ENCODE measurements at regions not wholly inside any gene's neighbourhood (a gene's known extent, or its start where the extent isn't known, plus 50 kb on each side); places are given as distances from the start of the nearest gene placed in this dataset.

DNA sequence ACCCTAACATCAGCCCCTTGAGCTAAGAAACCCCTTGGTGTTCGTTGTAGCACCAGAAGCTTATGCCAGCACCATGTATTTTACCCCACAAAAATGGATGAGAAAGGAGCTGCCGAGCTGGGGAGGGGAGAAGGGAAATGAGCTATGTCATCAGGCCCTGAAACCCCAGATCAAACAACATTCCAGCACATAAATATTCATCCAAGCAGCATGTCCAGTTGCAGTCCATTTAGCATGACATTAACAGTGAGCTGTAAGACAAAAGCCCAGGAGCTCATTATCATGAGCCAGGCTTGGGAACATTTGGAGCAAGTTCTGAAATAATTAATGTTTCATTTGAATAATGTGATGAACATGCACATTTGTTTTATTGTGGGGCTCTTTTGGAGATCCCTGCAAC, 630.1 kb upstream of the TMEM132C start:
- no peak for DNase-seq
- TF ChIP-seq, protein P1, sequence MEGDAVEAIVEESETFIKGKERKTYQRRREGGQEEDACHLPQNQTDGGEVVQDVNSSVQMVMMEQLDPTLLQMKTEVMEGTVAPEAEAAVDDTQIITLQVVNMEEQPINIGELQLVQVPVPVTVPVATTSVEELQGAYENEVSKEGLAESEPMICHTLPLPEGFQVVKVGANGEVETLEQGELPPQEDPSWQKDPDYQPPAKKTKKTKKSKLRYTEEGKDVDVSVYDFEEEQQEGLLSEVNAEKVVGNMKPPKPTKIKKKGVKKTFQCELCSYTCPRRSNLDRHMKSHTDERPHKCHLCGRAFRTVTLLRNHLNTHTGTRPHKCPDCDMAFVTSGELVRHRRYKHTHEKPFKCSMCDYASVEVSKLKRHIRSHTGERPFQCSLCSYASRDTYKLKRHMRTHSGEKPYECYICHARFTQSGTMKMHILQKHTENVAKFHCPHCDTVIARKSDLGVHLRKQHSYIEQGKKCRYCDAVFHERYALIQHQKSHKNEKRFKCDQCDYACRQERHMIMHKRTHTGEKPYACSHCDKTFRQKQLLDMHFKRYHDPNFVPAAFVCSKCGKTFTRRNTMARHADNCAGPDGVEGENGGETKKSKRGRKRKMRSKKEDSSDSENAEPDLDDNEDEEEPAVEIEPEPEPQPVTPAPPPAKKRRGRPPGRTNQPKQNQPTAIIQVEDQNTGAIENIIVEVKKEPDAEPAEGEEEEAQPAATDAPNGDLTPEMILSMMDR (IDR thresholded peaks at IDR 0.05; ENCODE audit: control extremely low read depth, extremely low read depth): no peak

DNA sequence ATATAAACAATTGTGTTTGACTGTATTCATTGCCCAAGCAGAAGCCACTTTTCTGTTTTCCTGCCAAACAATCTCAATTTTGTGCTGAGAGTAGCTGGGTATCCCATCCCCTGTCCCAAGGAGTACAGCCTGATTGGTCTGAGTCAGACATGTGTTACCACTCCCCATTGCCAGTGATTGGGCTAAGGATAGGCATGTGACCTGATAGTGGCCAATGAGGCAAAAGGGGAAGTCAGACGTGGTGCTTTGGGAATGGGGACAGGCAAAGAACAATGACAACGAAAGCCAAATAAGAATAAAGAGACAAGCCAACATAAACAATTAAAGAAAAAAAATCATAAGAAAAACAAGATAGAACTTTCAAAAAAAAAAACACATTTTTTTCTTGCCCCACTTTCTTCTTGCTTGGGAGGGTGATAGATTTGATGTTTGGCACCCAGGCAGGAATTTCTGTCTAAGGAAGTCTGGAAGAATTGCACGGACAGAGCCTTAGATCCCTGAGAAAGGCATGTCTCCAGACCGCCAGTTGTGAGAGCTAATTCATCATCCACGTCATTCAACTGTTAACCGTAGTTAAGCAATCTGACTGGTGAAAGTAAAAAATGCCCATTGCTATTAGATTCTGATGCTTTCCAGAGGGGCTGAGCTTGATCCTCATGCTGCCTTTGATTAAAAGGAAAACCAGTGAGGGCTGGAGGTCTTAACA, 626.6 kb upstream of the TMEM132C start:
- ATAC-seq (ENCODE audit: insufficient read depth, low FRiP score): no peak
- Histone ChIP-seq H3K4me3 (no peak overlapping the region), H3K27me3 (ENCODE audit: control insufficient read depth in 3 of 3, insufficient read depth in 3 of 3, low read length in 2 of 3) (no peaks in the 10 kb centered on the region), H3K27ac (ENCODE audit: low read depth in 1 of 2, low read length in 1 of 2) (no peak overlapping the region), H3K9ac (ENCODE audit: insufficient read depth in 1 of 2, low read length in 2 of 2) (no peak overlapping the region), H3K36me3 (ENCODE audit: control insufficient read depth in 4 of 4, insufficient read depth in 4 of 4, low read length in 4 of 4) (no peaks in the 10 kb centered on the region), H3K4me1 (ENCODE audit: control insufficient read depth in 5 of 5, insufficient read depth in 5 of 5, low read length in 5 of 5) (no peaks in the 10 kb centered on the region), H3K9me3 (ENCODE audit: control insufficient read depth in 4 of 4, insufficient read depth in 3 of 4, low read length in 3 of 4) (peaks cover 0 to 5% (median 0%) of the 10 kb centered on the region in 4 donors)
- peak in 1 of 3 donors; percentile 6 for DNase-seq
- TF ChIP-seq, protein P1 (IDR thresholded peaks at IDR 0.05; ENCODE audit: control extremely low read depth, extremely low read depth): no peak
- 57 to 63% methylated on average over 6 of the region's 6 CpGs for WGBS, 2 donors

More for the DNA sequence above, 630.1 kb upstream of the TMEM132C start:
- no peaks in the 10 kb centered on the region for H3K27me3 ChIP-seq (ENCODE audit: control insufficient read depth in 3 of 3, insufficient read depth in 3 of 3, low read length in 2 of 3)
- ATAC-seq (ENCODE audit: insufficient read depth, low FRiP score): no peak
- H3K4me1 ChIP-seq (ENCODE audit: control insufficient read depth in 5 of 5, insufficient read depth in 5 of 5, low read length in 5 of 5): no peaks in the 10 kb centered on the region
- peaks cover 0 to 9% (median 0%) of the 10 kb centered on the region in 4 donors for H3K9me3 ChIP-seq (ENCODE audit: control insufficient read depth in 4 of 4, insufficient read depth in 3 of 4, low read length in 3 of 4)
- no peak overlapping the region for H3K9ac ChIP-seq (ENCODE audit: insufficient read depth in 1 of 2, low read length in 2 of 2)
- no peak overlapping the region for H3K27ac ChIP-seq (ENCODE audit: low read depth in 1 of 2, low read length in 1 of 2)
- no peaks in the 10 kb centered on the region for H3K36me3 ChIP-seq (ENCODE audit: control insufficient read depth in 4 of 4, insufficient read depth in 4 of 4, low read length in 4 of 4)
- no peak overlapping the region for H3K4me3 ChIP-seq
- 34 to 53% methylated on average over 2 of the region's 2 CpGs for WGBS, 2 donors

- 89 to 90% methylated on average over 8 of the region's 8 CpGs for WGBS, 2 donors
- no peak overlapping the region for H3K9ac ChIP-seq (ENCODE audit: insufficient read depth in 1 of 2, low read length in 2 of 2)
- no peaks in the 10 kb centered on the region for H3K27me3 ChIP-seq (ENCODE audit: control insufficient read depth in 3 of 3, insufficient read depth in 3 of 3, low read length in 2 of 3)
- no peak overlapping the region for H3K4me3 ChIP-seq
- H3K27ac ChIP-seq (ENCODE audit: low read depth in 1 of 2, low read length in 1 of 2): no peak overlapping the region
- no peak for ATAC-seq (ENCODE audit: insufficient read depth, low FRiP score)
- no peaks in the 10 kb centered on the region for H3K36me3 ChIP-seq (ENCODE audit: control insufficient read depth in 4 of 4, insufficient read depth in 4 of 4, low read length in 4 of 4)
- DNase-seq: no peak
- H3K9me3 ChIP-seq (ENCODE audit: control insufficient read depth in 4 of 4, insufficient read depth in 3 of 4, low read length in 3 of 4): peaks cover 0 to 6% (median 0%) of the 10 kb centered on the region in 4 donors
- no peaks in the 10 kb centered on the region for H3K4me1 ChIP-seq (ENCODE audit: control insufficient read depth in 5 of 5, insufficient read depth in 5 of 5, low read length in 5 of 5)
- TF ChIP-seq, protein P1 (IDR thresholded peaks at IDR 0.05; ENCODE audit: control extremely low read depth, extremely low read depth): no peak
Observed at GRCh38 chr12:127642208-127642607, 624.8 kb upstream of the TMEM132C start.
